GM13977 (cell line): ENCODE measurements at regions not wholly inside any gene's neighbourhood (a gene's known extent, or its start where the extent isn't known, plus 50 kb on each side); places are given as distances from the start of the nearest gene placed in this dataset.

Experiments
- DNase-seq: peaks from one replicate; pipeline ENCODE4 v3.0.0; 2012; ENCODE audit warnings: low spot score
- in situ Hi-C: fragments of 300-500 bp; cut with MboI; formaldehyde crosslinking; loops from one replicate; pipeline ENCODE4 v1.12.0; 2022; ENCODE audit warnings: low sequenced_read_pairs, low pct_unique_long_range_greater_than_20kb, mixed read lengths, inconsistent platforms; ENCODE audit not compliant: unreplicated experiment
- TF ChIP-seq, protein P1 (sequence below): IDR thresholded peaks from 2 replicates; pipeline ENCODE4 v1.5.1; 2012; ENCODE audit warnings: mild to moderate bottlenecking, control low read depth; ENCODE audit not compliant: insufficient read depth; ENCODE audit errors: extremely low read depth, missing control alignments

DNA sequence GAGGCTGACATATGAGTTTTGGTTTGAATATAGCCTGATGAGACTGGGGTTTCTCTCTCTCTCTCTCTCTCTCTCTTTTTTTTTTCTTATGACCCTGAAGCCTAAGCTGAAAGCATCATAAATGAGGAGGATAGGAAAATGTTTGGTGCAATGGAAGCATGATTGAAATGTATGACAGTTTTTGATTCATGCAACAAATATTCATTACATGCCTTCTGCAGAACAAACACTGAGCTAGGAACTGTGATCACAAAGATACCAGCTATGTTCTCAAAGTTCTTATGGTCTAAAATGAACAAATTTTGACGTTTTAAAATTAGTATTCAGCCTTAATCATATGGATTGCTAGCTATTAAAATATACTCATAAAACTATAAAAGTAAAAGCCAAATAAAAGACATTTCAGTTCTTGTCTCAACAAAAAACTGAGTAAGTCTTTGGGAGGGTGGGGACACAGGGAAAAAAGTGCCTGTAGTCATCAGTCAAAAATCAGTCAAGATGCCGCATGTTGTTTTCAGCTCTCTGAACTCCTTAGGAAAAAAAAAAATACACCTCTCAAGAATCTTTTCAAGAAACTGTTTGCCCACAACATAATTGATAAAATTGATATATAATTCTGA is 57.2 kb downstream of the NKX6-1 start:
- no peak for DNase-seq
- TF ChIP-seq, protein P1, sequence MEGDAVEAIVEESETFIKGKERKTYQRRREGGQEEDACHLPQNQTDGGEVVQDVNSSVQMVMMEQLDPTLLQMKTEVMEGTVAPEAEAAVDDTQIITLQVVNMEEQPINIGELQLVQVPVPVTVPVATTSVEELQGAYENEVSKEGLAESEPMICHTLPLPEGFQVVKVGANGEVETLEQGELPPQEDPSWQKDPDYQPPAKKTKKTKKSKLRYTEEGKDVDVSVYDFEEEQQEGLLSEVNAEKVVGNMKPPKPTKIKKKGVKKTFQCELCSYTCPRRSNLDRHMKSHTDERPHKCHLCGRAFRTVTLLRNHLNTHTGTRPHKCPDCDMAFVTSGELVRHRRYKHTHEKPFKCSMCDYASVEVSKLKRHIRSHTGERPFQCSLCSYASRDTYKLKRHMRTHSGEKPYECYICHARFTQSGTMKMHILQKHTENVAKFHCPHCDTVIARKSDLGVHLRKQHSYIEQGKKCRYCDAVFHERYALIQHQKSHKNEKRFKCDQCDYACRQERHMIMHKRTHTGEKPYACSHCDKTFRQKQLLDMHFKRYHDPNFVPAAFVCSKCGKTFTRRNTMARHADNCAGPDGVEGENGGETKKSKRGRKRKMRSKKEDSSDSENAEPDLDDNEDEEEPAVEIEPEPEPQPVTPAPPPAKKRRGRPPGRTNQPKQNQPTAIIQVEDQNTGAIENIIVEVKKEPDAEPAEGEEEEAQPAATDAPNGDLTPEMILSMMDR = no peak
- in situ Hi-C loops = no loop called here

DNA sequence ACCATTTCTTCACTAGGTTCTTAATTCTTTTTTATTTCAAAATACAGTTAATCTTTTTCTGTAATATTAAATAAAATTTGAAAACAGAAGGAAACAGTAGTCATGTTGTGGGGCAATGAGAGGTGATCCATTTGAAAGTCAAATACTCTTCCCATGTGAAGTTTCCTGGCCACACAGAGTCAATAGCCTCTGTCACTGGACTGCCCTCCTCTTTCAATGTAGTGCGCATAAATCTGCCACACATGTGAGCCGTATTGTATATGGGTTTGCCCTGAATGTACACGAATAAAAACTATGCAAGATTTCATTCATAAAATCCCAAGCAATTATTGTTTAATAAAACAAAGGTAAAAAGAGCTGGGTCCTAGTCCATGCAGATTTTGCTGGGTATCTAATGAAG is 59.1 kb downstream of the NKX6-1 start:
- in situ Hi-C loops = no loop called here
- no peak for DNase-seq
- TF ChIP-seq, protein P1 = no peak

DNA sequence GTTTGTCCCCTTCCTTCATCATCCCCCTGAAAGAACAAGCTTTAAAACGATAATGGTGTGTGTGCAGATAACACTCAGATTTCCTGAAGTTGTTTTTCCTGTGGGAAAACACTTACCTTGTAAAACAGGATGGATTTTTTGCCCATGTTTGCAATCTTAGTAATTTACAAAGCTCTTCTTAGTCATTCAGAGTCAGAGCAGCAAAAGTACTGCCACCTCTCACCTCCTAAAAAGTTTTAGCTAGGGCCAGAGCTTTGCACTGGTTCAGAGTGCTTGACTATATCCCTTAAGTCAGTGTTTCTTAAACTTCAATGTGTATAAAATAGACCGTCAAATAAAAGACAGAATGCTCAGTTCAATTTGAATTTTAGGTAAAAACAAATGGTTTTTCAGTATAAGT is 62.3 kb downstream of the NKX6-1 start:
- TF ChIP-seq, protein P1 = no peak
- no peak for DNase-seq
- in situ Hi-C loops = no loop called here

DNA sequence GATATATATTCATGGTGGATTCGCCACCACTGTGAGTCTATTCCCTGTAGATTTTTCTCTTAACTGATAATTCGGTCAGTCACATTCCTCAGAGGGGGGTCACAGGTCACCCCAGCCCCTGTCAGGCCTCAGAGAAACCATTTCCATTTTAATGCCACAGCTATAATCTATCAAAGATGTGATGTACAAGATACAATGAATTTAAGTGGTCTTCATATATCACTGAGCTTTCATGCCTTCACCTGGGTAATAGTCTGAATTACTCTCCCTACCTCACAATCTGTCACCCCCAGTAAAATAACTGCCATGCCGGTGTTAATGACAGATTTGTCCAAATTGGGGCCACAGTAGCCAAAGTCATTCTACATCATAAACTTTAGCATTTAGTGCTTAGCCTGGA is 64.7 kb downstream of the NKX6-1 start:
- no peak for DNase-seq
- in situ Hi-C loops = no loop called here
- TF ChIP-seq, protein P1 = no peak

DNA sequence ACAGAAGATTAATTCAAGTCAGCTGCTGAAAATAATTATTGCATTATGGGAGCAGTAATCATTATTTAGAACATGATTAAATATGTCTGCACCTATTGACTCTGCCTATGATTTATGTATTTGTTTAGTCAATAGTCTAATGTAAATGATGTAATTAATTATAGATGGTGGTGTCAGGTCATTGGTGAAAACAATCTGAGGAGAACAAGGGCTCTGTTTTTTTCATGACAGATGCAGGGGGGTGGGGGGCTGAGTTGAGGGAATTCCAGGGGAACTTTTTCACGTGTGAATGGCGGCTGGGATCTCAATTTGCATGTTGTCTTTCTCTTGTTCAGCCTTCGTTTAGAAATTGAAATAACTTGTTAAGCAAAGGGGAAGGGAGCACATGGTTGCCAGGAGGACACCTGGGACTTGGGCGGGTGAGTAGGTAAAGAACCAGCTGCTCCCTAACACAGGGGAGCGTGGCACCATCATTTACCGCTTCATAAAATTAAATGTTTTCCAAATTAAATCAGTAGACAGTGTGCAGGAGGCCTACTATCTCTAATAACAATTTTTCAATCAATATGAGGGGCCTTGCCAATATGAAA is 65.4 kb downstream of the NKX6-1 start:
- in situ Hi-C loops = no loop called here
- DNase-seq = no peak
- TF ChIP-seq, protein P1 = no peak

DNA sequence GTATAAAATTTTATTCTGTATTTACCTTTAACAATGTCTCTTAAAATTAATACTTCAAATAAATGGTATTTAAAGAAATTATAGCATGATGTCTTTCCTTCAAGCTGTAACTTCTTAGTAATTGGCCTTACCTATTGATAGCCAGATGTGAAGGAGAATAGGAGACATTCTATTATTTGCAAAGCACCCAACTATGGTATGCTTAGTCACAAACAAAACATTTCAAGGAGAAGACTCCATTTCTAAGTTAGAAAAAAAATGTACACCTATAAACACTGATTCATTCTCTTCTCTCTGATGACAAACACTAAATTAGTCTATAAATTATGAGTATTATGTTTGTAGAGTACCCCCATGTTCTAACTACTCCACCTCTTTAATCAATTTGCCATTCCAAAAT is 66.4 kb downstream of the NKX6-1 start:
- TF ChIP-seq, protein P1 = no peak
- no peak for DNase-seq
- in situ Hi-C loops = no loop called here

DNA sequence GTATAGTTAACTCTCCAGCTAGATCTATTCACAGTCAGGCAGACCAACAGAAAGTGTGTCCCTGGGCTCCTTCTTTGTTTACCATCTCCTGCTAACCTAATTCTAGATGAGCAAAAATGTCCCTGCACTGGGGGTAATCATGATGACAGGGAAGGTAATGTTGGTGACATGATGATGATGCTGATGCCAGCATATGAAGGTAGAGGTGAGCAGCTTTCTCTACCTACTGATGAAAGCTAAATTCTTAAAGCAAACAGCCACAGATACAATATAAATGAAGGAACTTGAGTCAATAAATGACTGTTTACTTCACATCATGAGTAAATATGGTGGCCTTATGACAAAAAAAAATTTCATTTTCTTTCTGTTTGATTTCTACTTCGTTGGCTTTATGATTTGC is 78.5 kb downstream of the NKX6-1 start:
- DNase-seq = no peak
- in situ Hi-C loops = no loop called here
- TF ChIP-seq, protein P1 = no peak
